ENCODE measurements at regions not wholly inside any gene's neighbourhood (a gene's known extent, or its start where the extent isn't known, plus 50 kb on each side); places are given as distances from the start of the nearest gene placed in this dataset.

- TF ChIP-seq TAF1 (IDR thresholded peaks at IDR 0.05; ENCODE audit: low read depth): no peak
- TF ChIP-seq EGR1 (IDR thresholded peaks at IDR 0.05): no peak
- TF ChIP-seq, protein P1, sequence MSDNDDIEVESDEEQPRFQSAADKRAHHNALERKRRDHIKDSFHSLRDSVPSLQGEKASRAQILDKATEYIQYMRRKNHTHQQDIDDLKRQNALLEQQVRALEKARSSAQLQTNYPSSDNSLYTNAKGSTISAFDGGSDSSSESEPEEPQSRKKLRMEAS (IDR thresholded peaks at IDR 0.05): no peak
- no peak for TF ChIP-seq YY1 (IDR thresholded peaks at IDR 0.05; ENCODE audit: low read depth)
- no peak for TF ChIP-seq TCF12 (IDR thresholded peaks at IDR 0.05; ENCODE audit: low read depth)
- no peak for TF ChIP-seq RAD21 (IDR thresholded peaks at IDR 0.05; ENCODE audit: low read depth)
- TF ChIP-seq TEAD4 (IDR thresholded peaks at IDR 0.05): no peak
- TF ChIP-seq USF1 (IDR thresholded peaks at IDR 0.05): no peak
- no peak for TF ChIP-seq CREB1 (IDR thresholded peaks at IDR 0.05; ENCODE audit: low read depth)
- TF ChIP-seq CEBPB (IDR thresholded peaks at IDR 0.05): no peak
- no peak for TF ChIP-seq FOXM1 (IDR thresholded peaks at IDR 0.05; ENCODE audit: borderline replicate concordance, low read depth)
- TF ChIP-seq EP300 (IDR thresholded peaks at IDR 0.05; ENCODE audit: borderline replicate concordance): no peak
These were observed 421.1 kb upstream of the SORCS1 start for GRCh38 chr10:107585630-107586029.

Measured in Ishikawa (cell line).